BLaER1 treated with 17β-estradiol and CSF1 and Interleukin-3, amounts not matched to agents 10 nM and 100 nM (cell line): ENCODE measurements at regions not wholly inside any gene's neighbourhood (a gene's known extent, or its start where the extent isn't known, plus 50 kb on each side); places are given as distances from the start of the nearest gene placed in this dataset.

Experiments used
- H3K27ac ChIP-seq, 11 experiments: shearing (Covaris generic); formaldehyde crosslinking; 2 replicates each; pipeline ENCODE4 v1.8.1; 2022
- H3K27me3 ChIP-seq, 11 experiments: shearing (Covaris generic); formaldehyde crosslinking; 2 replicates each; pipeline ENCODE4 v1.8.1; 2022
- H3K36me3 ChIP-seq, 11 experiments: shearing (Covaris generic); formaldehyde crosslinking; 2 replicates each; pipeline ENCODE4 v1.8.1; 2022
- H3K4me1 ChIP-seq, 10 experiments: shearing (Covaris generic); formaldehyde crosslinking; 2 replicates each; pipeline ENCODE4 v1.8.1; 2022
- H3K4me2 ChIP-seq, 11 experiments: shearing (Covaris generic); formaldehyde crosslinking; 2 replicates each; pipeline ENCODE4 v1.8.1; 2022
- H3K4me3 ChIP-seq, 10 experiments: shearing (Covaris generic); formaldehyde crosslinking; 2 replicates each; pipeline ENCODE4 v1.8.1; 2022
- H3K9ac ChIP-seq, 11 experiments: shearing (Covaris generic); formaldehyde crosslinking; 2 replicates each; pipeline ENCODE4 v1.8.1; 2022
- H3K9me3 ChIP-seq, 11 experiments: shearing (Covaris generic); formaldehyde crosslinking; replicated peaks in 1 of 11; 2 replicates each; pipeline ENCODE4 v1.8.1; 2022
- H4K20me1 ChIP-seq, 11 experiments: shearing (Covaris generic); formaldehyde crosslinking; 2 replicates each; pipeline ENCODE4 v1.8.1; 2022
- Cebpa-rat ChIP-seq, 11 experiments: shearing (Covaris generic); IDR thresholded peaks; 2 replicates each; pipeline ENCODE4 v1.8.1; 2022

DNA sequence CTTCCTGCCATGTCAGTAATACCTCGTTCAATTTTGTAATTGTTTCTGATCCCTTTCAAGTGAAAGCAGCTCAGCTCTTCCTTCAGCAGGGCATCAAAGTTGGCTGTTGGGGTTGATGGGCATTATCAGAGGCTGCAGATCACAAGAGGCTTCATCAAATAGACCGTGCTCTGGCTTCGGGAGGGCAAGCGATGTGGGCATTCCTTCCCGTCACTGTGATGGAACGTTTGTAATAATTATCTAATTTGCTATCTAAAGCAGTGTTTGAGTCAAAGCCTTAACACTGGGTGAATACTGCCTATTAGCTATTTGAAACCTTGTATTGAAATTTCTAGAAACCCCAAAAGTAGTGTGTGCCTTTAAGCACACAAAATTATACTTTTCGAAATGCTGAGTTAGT is 170.1 kb downstream of the OTUD1 start:
- Histone ChIP-seq H3K9me3 (0 out of 22 replicates have a peak, but pooled peaks cover 0 to 4% (median 0%) of the 10 kb centered on the region in 11 experiments), H3K9ac (no peak overlapping the region), H3K4me2 (no peak overlapping the region), H4K20me1 (no peaks in the 10 kb centered on the region), H3K27me3 (no peaks in the 10 kb centered on the region), H3K4me1 (0 out of 20 replicates have a peak, but pooled peaks cover 0 to 4% (median 0%) of the 10 kb centered on the region in 10 experiments), H3K4me3 (no peak overlapping the region), H3K27ac (no peak overlapping the region), H3K36me3 (no peaks in the 10 kb centered on the region)
- no peak for TF ChIP-seq Cebpa-rat (IDR thresholded peaks at IDR 0.05)

- no peaks in the 10 kb centered on the region for H3K27me3 ChIP-seq
- no peaks in the 10 kb centered on the region for H4K20me1 ChIP-seq
- TF ChIP-seq Cebpa-rat (IDR thresholded peaks at IDR 0.05) = no peak
- no peak overlapping the region for H3K27ac ChIP-seq
- H3K36me3 ChIP-seq = no peaks in the 10 kb centered on the region
- peaks cover 0 to 9% (median 0%) of the 10 kb centered on the region in 11 experiments; a peak in 4 of 22 replicates for H3K9me3 ChIP-seq
- no peak overlapping the region for H3K9ac ChIP-seq
- H3K4me1 ChIP-seq = peaks cover 0 to 12% (median 0%) of the 10 kb centered on the region in 10 experiments; a peak in 3 of 20 replicates
- no peak overlapping the region for H3K4me2 ChIP-seq
- H3K4me3 ChIP-seq = no peak overlapping the region
Measured at GRCh38 chr10:23610626-23611307, 171.9 kb downstream of the OTUD1 start.

DNA sequence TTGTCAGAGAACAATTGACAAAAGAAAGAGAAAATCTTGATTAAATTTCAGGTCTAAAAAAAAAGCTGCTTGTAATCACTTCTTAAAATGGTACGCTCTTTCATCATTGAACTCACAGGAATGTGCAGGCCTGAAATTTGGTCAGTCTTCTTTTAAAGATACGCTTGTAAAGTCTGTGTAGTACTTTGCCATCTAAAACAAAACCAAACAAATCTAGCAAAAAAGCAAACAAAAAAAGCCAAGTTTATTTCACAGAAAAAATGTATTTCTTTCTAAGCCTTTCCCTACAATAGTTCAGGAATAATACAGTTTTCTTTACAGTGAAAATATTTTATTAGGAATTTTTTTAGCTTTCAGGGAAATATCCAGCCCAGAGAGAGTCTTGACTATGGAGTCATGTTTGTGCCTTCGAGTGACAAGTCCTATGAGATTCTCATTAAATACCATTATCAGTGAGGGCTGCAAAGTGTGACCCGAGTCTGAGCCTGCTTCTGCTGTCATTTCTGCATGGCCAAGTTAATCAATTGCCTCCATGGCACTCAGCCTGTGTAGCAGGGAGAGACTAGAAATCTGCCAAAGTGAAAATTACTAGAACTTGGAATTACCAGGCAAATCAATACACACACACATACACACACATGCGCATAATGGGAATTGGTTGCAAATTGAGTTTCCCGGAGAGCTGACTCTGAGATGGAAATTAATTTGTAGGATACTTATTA is 172.6 kb downstream of the OTUD1 start:
- H3K9ac ChIP-seq = no peak overlapping the region
- H4K20me1 ChIP-seq = no peaks in the 10 kb centered on the region
- H3K9me3 ChIP-seq = peaks cover 0 to 9% (median 0%) of the 10 kb centered on the region in 11 experiments; a peak in 4 of 22 replicates
- H3K27me3 ChIP-seq = no peaks in the 10 kb centered on the region
- no peak overlapping the region for H3K27ac ChIP-seq
- peaks cover 0 to 12% (median 0%) of the 10 kb centered on the region in 10 experiments; a peak in 3 of 20 replicates for H3K4me1 ChIP-seq
- no peaks in the 10 kb centered on the region for H3K36me3 ChIP-seq
- H3K4me3 ChIP-seq = no peak overlapping the region
- H3K4me2 ChIP-seq = no peak overlapping the region
- TF ChIP-seq Cebpa-rat (IDR thresholded peaks at IDR 0.05) = no peak

GRCh38 chr10:23613900-23614299 is 175.0 kb downstream of the OTUD1 start:
- no peaks in the 10 kb centered on the region for H4K20me1 ChIP-seq
- no peak overlapping the region for H3K9ac ChIP-seq
- H3K4me3 ChIP-seq = no peak overlapping the region
- peaks cover 0 to 12% (median 0%) of the 10 kb centered on the region in 10 experiments; a peak in 3 of 20 replicates for H3K4me1 ChIP-seq
- peaks cover 0 to 9% (median 0%) of the 10 kb centered on the region in 11 experiments; a peak in 4 of 22 replicates for H3K9me3 ChIP-seq
- H3K27ac ChIP-seq = no peak overlapping the region
- no peaks in the 10 kb centered on the region for H3K27me3 ChIP-seq
- TF ChIP-seq Cebpa-rat (IDR thresholded peaks at IDR 0.05) = no peak
- peak overlapping the region in 2 of 11 experiments; percentile 4 to 52; a peak in 3 of 22 replicates for H3K4me2 ChIP-seq
- H3K36me3 ChIP-seq = no peaks in the 10 kb centered on the region

GRCh38 chr10:23614483-23614882 is 175.6 kb downstream of the OTUD1 start:
- H3K4me1 ChIP-seq = peaks cover 0 to 12% (median 0%) of the 10 kb centered on the region in 10 experiments; a peak in 3 of 20 replicates
- H3K36me3 ChIP-seq = no peaks in the 10 kb centered on the region
- no peak for TF ChIP-seq Cebpa-rat (IDR thresholded peaks at IDR 0.05)
- peaks cover 0 to 9% (median 0%) of the 10 kb centered on the region in 11 experiments; a peak in 4 of 22 replicates for H3K9me3 ChIP-seq
- H4K20me1 ChIP-seq = no peaks in the 10 kb centered on the region
- H3K27ac ChIP-seq = no peak overlapping the region
- no peaks in the 10 kb centered on the region for H3K27me3 ChIP-seq
- peak overlapping the region in 1 of 11 experiments; percentile 52; a peak in 2 of 22 replicates for H3K4me2 ChIP-seq
- no peak overlapping the region for H3K4me3 ChIP-seq
- no peak overlapping the region for H3K9ac ChIP-seq

DNA sequence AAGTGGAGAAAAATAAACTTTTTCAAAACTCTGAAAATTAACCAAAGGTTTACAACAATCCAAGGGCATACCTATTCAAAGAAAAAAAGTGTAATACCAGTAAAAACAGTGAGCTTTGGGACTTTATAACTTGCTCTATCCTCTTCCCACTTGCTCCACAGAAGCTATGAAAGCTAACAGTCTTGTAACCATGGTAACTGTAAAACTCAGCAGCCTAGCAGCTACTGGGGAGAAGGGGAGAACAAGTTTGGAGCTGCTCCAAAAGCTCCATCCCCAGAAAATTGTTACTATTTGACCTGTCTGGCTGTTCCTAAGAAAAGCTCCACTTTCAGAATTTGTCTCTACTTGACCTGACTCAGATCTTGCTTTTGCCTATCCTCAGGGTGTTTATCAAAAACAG is 191.5 kb downstream of the OTUD1 start:
- Histone ChIP-seq H3K27ac (no peak overlapping the region), H4K20me1 (no peaks in the 10 kb centered on the region), H3K4me1 (no peaks in the 10 kb centered on the region), H3K9me3 (peaks cover 4 to 22% (median 11%) of the 10 kb centered on the region in 11 experiments; a peak in 16 of 22 replicates), H3K9ac (no peak overlapping the region), H3K4me2 (no peak overlapping the region), H3K27me3 (no peaks in the 10 kb centered on the region), H3K4me3 (no peak overlapping the region), H3K36me3 (no peaks in the 10 kb centered on the region)
- no peak for TF ChIP-seq Cebpa-rat (IDR thresholded peaks at IDR 0.05)

GRCh38 chr10:23630885-23631284 is 192.0 kb downstream of the OTUD1 start:
- Histone ChIP-seq H3K4me1 (no peaks in the 10 kb centered on the region), H3K4me2 (no peak overlapping the region), H3K27ac (no peak overlapping the region), H3K4me3 (no peak overlapping the region), H4K20me1 (no peaks in the 10 kb centered on the region), H3K27me3 (no peaks in the 10 kb centered on the region), H3K9ac (no peak overlapping the region), H3K36me3 (no peaks in the 10 kb centered on the region), H3K9me3 (peaks cover 4 to 22% (median 11%) of the 10 kb centered on the region in 11 experiments; a peak in 16 of 22 replicates)
- TF ChIP-seq Cebpa-rat (IDR thresholded peaks at IDR 0.05) = no peak

GRCh38 chr10:23643111-23643780 is 204.4 kb downstream of the OTUD1 start:
- peak overlapping the region in 7 of 11 experiments; percentile 5 to 68 (median 36); a peak in 12 of 22 replicates for H3K4me2 ChIP-seq
- no peaks in the 10 kb centered on the region for H3K27me3 ChIP-seq
- H3K9me3 ChIP-seq = peaks cover 0 to 18% (median 6%) of the 10 kb centered on the region in 11 experiments; a peak in 8 of 22 replicates
- H4K20me1 ChIP-seq = no peaks in the 10 kb centered on the region
- H3K9ac ChIP-seq = peak overlapping the region in 1 of 11 experiments; percentile 3; a peak in 1 of 22 replicates
- peak in 8 of 11 experiments; percentile 42 to 95 (median 83); a peak in 12 of 22 replicates for TF ChIP-seq Cebpa-rat (IDR thresholded peaks at IDR 0.05)
- no peaks in the 10 kb centered on the region for H3K36me3 ChIP-seq
- H3K4me1 ChIP-seq = peaks cover 0 to 29% (median 7%) of the 10 kb centered on the region in 10 experiments; a peak in 12 of 20 replicates
- no peak overlapping the region for H3K4me3 ChIP-seq
- H3K27ac ChIP-seq = peak overlapping the region in 7 of 11 experiments; percentile 39 to 68 (median 58); a peak in 12 of 22 replicates
